ENCODE measurements at regions not wholly inside any gene's neighbourhood (a gene's known extent, or its start where the extent isn't known, plus 50 kb on each side); places are given as distances from the start of the nearest gene placed in this dataset.

DNA sequence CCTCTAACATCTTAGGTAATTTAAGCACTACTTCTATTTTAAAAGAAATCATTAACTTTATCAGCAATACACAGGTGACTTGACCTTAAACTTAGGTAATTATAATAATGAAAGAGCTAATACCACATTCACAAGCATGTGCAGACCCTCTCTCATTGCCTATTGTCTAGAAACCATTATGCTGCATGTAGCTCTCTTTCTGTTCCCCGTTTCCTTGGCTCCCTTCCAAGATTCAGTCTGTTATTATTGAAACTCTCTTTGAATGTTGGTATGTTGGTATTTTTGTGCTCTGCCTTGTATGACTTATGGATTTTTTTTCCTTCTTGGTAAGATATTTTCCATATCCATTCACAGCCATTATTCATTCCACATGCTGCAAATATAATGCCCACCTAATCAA lies 201.2 kb downstream of the CDCA7 start:
- no peaks in the 10 kb centered on the region for H3K79me2 ChIP-seq (ENCODE audit: insufficient read depth, low read length)
- DNase-seq = no peak
- no peak for ATAC-seq (ENCODE audit: insufficient read depth, low read depth)
- H3K9ac ChIP-seq (ENCODE audit: low read depth, low read length) = no peak overlapping the region
- H3K27ac ChIP-seq (ENCODE audit: low read length) = no peak overlapping the region
- H3K4me3 ChIP-seq (ENCODE audit: low read depth in 1 of 2, low read length in 2 of 2) = no peak overlapping the region
- no peaks in the 10 kb centered on the region for H3K9me3 ChIP-seq (ENCODE audit: insufficient read depth, low read length, severe bottlenecking)
- no peaks in the 10 kb centered on the region for H4K20me1 ChIP-seq (ENCODE audit: insufficient read depth, low read length)
- TF ChIP-seq EZH2 (IDR thresholded peaks at IDR 0.05; ENCODE audit: borderline replicate concordance, low read depth, low read length, severe bottlenecking) = no peak
- TF ChIP-seq, protein P1, sequence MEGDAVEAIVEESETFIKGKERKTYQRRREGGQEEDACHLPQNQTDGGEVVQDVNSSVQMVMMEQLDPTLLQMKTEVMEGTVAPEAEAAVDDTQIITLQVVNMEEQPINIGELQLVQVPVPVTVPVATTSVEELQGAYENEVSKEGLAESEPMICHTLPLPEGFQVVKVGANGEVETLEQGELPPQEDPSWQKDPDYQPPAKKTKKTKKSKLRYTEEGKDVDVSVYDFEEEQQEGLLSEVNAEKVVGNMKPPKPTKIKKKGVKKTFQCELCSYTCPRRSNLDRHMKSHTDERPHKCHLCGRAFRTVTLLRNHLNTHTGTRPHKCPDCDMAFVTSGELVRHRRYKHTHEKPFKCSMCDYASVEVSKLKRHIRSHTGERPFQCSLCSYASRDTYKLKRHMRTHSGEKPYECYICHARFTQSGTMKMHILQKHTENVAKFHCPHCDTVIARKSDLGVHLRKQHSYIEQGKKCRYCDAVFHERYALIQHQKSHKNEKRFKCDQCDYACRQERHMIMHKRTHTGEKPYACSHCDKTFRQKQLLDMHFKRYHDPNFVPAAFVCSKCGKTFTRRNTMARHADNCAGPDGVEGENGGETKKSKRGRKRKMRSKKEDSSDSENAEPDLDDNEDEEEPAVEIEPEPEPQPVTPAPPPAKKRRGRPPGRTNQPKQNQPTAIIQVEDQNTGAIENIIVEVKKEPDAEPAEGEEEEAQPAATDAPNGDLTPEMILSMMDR (IDR thresholded peaks at IDR 0.05; ENCODE audit: borderline replicate concordance, extremely low read depth, low read length, poor library complexity, severe bottlenecking) = no peak
- H3K4me1 ChIP-seq (ENCODE audit: insufficient read depth, low read length) = peaks cover 11% of the 10 kb centered on the region
- H3K27me3 ChIP-seq (ENCODE audit: insufficient read depth, low read length, poor library complexity) = peaks cover 2% of the 10 kb centered on the region
- H3K36me3 ChIP-seq (ENCODE audit: insufficient read depth, low read length) = no peaks in the 10 kb centered on the region
- H3K4me2 ChIP-seq (ENCODE audit: insufficient read depth, low read length) = no peak overlapping the region
- H2AFZ ChIP-seq (ENCODE audit: low read depth, low read length) = no peak overlapping the region

DNA sequence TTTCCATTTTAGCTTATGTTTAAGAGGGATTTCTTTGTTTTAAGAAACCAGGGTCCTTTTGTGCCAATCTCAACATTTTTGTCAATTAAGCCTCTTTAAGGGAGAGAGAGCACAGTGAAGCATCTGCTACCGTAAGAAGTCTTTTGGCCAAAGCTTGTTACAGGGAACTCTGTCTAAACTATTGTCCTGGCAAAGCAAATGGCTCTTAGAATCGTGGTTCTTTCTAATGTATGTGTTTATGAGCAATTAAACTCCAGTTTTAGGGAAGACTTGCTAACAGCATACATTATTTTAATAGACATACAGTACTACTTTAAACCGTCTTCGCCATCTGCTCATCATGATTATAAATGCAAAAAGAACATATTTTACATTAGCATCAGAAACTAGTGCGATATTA lies 202.1 kb downstream of the CDCA7 start:
- Histone ChIP-seq H4K20me1 (ENCODE audit: insufficient read depth, low read length) (no peaks in the 10 kb centered on the region), H3K4me1 (ENCODE audit: insufficient read depth, low read length) (peaks cover 11% of the 10 kb centered on the region), H2AFZ (ENCODE audit: low read depth, low read length) (no peak overlapping the region), H3K36me3 (ENCODE audit: insufficient read depth, low read length) (no peaks in the 10 kb centered on the region), H3K4me3 (ENCODE audit: low read depth in 1 of 2, low read length in 2 of 2) (no peak overlapping the region), H3K27ac (ENCODE audit: low read length) (no peak overlapping the region), H3K79me2 (ENCODE audit: insufficient read depth, low read length) (no peaks in the 10 kb centered on the region), H3K9ac (ENCODE audit: low read depth, low read length) (no peak overlapping the region), H3K9me3 (ENCODE audit: insufficient read depth, low read length, severe bottlenecking) (no peaks in the 10 kb centered on the region), H3K27me3 (ENCODE audit: insufficient read depth, low read length, poor library complexity) (peaks cover 2% of the 10 kb centered on the region), H3K4me2 (ENCODE audit: insufficient read depth, low read length) (no peak overlapping the region)
- no peak for ATAC-seq (ENCODE audit: insufficient read depth, low read depth)
- no peak for DNase-seq
- TF ChIP-seq, protein P1 (IDR thresholded peaks at IDR 0.05; ENCODE audit: borderline replicate concordance, extremely low read depth, low read length, poor library complexity, severe bottlenecking) = no peak
- TF ChIP-seq EZH2 (IDR thresholded peaks at IDR 0.05; ENCODE audit: borderline replicate concordance, low read depth, low read length, severe bottlenecking) = no peak

DNA sequence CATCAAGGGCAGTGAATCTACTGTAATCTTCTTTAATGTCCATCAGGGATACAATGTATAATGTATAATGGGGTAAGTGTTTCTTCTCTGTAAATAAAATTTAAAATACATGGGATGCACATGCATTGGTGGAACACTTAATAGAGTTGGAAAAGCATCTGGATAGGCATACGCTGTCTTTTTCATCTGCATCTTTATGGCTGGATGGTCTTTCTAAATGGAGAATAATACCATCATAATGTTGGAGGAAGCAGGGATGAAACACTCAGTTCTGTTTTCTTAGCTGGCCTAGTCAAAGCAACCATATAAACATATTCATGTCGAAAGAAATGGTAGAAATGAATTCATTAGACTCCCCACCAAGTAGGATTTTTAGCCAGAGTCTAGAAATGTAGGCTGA lies 202.8 kb downstream of the CDCA7 start:
- H3K27me3 ChIP-seq (ENCODE audit: insufficient read depth, low read length, poor library complexity) = peaks cover 2% of the 10 kb centered on the region
- no peaks in the 10 kb centered on the region for H3K79me2 ChIP-seq (ENCODE audit: insufficient read depth, low read length)
- H3K27ac ChIP-seq (ENCODE audit: low read length) = no peak overlapping the region
- H3K4me1 ChIP-seq (ENCODE audit: insufficient read depth, low read length) = peaks cover 11% of the 10 kb centered on the region
- H3K9me3 ChIP-seq (ENCODE audit: insufficient read depth, low read length, severe bottlenecking) = no peaks in the 10 kb centered on the region
- no peak overlapping the region for H2AFZ ChIP-seq (ENCODE audit: low read depth, low read length)
- no peak overlapping the region for H3K4me3 ChIP-seq (ENCODE audit: low read depth in 1 of 2, low read length in 2 of 2)
- TF ChIP-seq, protein P1 (IDR thresholded peaks at IDR 0.05; ENCODE audit: borderline replicate concordance, extremely low read depth, low read length, poor library complexity, severe bottlenecking) = no peak
- TF ChIP-seq EZH2 (IDR thresholded peaks at IDR 0.05; ENCODE audit: borderline replicate concordance, low read depth, low read length, severe bottlenecking) = no peak
- H3K36me3 ChIP-seq (ENCODE audit: insufficient read depth, low read length) = no peaks in the 10 kb centered on the region
- no peak overlapping the region for H3K4me2 ChIP-seq (ENCODE audit: insufficient read depth, low read length)
- no peak overlapping the region for H3K9ac ChIP-seq (ENCODE audit: low read depth, low read length)
- no peaks in the 10 kb centered on the region for H4K20me1 ChIP-seq (ENCODE audit: insufficient read depth, low read length)
- ATAC-seq (ENCODE audit: insufficient read depth, low read depth) = no peak
- DNase-seq = no peak

DNA sequence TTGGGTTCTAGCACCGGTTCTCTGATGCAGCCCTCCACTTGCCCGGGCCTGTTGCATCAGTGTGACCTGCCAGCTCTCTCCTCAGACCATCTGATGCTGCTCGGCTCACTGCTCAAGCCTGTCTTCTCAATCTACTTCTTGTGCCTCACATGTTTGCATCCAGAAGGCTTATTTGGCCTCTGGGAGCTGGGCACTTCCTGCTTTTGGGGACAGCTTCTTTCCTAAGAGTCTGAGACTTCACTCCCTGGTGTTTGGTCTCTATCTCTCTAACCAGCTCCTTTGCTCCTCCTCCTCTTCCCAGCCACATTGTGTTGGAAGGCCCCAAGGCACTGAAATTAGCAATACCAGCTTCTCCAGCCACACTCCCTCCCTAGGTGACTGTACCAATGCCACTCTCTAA lies 212.8 kb downstream of the CDCA7 start:
- Histone ChIP-seq H3K9ac (ENCODE audit: low read depth, low read length) (no peak overlapping the region), H3K27me3 (ENCODE audit: insufficient read depth, low read length, poor library complexity) (peaks cover 3% of the 10 kb centered on the region), H3K9me3 (ENCODE audit: insufficient read depth, low read length, severe bottlenecking) (no peaks in the 10 kb centered on the region), H3K4me1 (ENCODE audit: insufficient read depth, low read length) (no peaks in the 10 kb centered on the region), H3K36me3 (ENCODE audit: insufficient read depth, low read length) (no peaks in the 10 kb centered on the region), H3K4me2 (ENCODE audit: insufficient read depth, low read length) (no peak overlapping the region), H2AFZ (ENCODE audit: low read depth, low read length) (no peak overlapping the region; the same call in 1 of the 2 replicates), H3K27ac (ENCODE audit: low read length) (no peak overlapping the region), H3K4me3 (ENCODE audit: low read depth in 1 of 2, low read length in 2 of 2) (no peak overlapping the region), H3K79me2 (ENCODE audit: insufficient read depth, low read length) (no peaks in the 10 kb centered on the region), H4K20me1 (ENCODE audit: insufficient read depth, low read length) (no peaks in the 10 kb centered on the region)
- TF ChIP-seq, protein P1 (IDR thresholded peaks at IDR 0.05; ENCODE audit: borderline replicate concordance, extremely low read depth, low read length, poor library complexity, severe bottlenecking) = no peak
- TF ChIP-seq EZH2 (IDR thresholded peaks at IDR 0.05; ENCODE audit: borderline replicate concordance, low read depth, low read length, severe bottlenecking) = no peak
- ATAC-seq (ENCODE audit: insufficient read depth, low read depth) = no peak
- DNase-seq = no peak

Measured in DND-41 (cell line).